ENCODE measurements at regions not wholly inside any gene's neighbourhood (a gene's known extent, or its start where the extent isn't known, plus 50 kb on each side); places are given as distances from the start of the nearest gene placed in this dataset.
"Not testable (repeated sequence)": the region's sequence is repeated elsewhere in the genome, so short reads cannot be mapped to it uniquely, and the experiment has no call there.

DNA sequence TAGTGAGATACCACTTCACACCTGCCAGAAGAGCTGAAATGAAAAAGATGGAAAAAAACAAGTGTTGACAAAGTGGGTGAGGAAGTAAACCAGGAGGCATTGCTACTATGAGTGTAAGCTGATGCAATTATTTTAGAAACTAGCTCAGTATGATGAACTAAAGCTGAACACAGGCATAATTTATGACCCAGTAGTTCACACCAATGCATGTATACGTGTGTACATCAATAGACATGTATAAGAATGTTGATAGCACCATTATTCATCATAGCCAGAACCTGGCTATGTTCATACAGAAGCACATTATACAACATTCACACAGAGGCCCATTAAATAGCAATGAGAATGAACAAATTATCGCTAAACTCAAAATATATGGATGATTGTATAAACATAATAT, 83.1 kb upstream of the SPOPL start:
- H3K9me3 Mint-ChIP-seq, result peaks cover 14% of the 10 kb centered on the region
- TF ChIP-seq, protein P1, sequence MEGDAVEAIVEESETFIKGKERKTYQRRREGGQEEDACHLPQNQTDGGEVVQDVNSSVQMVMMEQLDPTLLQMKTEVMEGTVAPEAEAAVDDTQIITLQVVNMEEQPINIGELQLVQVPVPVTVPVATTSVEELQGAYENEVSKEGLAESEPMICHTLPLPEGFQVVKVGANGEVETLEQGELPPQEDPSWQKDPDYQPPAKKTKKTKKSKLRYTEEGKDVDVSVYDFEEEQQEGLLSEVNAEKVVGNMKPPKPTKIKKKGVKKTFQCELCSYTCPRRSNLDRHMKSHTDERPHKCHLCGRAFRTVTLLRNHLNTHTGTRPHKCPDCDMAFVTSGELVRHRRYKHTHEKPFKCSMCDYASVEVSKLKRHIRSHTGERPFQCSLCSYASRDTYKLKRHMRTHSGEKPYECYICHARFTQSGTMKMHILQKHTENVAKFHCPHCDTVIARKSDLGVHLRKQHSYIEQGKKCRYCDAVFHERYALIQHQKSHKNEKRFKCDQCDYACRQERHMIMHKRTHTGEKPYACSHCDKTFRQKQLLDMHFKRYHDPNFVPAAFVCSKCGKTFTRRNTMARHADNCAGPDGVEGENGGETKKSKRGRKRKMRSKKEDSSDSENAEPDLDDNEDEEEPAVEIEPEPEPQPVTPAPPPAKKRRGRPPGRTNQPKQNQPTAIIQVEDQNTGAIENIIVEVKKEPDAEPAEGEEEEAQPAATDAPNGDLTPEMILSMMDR (IDR thresholded peaks at IDR 0.05), result no peak
- H3K27ac Mint-ChIP-seq, result no peak overlapping the region
- no peak overlapping the region for H3K4me3 Mint-ChIP-seq
- peaks cover 9% of the 10 kb centered on the region for H3K36me3 Mint-ChIP-seq (ENCODE audit: low read depth)
- no peak for DNase-seq
- peaks cover 7% of the 10 kb centered on the region for H3K4me1 Mint-ChIP-seq
- H3K27me3 Mint-ChIP-seq (ENCODE audit: low read depth, poor library complexity), result no peaks in the 10 kb centered on the region

DNA sequence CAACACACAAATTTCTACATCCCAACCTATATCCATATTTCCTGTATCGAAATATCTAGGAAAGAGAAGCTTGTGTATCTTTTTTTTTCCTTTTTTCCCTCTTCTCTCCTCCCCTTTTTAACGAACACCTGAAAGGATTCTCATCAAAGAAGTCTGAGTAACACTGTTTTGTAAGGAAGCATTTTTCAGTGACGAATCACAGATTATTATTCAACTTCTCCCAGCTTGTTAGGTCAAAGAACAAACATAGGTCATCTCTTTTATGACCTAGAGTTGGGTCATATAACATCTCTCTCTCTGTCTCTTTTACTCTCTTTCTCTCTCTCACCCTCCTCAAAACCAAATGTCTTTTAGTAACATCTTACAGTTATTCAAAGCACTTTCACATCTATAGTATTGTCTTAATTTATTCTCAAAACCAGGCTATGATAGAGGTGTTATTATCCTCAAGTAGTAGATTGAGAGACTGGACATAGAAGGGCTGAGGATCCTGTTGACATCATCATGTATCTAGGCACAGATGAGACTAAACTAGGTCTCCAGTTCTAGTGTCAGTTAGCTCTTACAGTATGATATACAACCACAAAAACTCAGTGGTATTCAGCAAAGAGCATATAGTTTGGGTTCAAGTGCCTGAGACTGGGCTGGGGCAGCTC, 80.1 kb upstream of the SPOPL start:
- Mint-ChIP-seq H3K27me3 (ENCODE audit: low read depth, poor library complexity) (no peaks in the 10 kb centered on the region), H3K27ac (peak overlapping the region; percentile 45), H3K4me1 (peaks cover 7% of the 10 kb centered on the region), H3K4me3 (no peak overlapping the region), H3K36me3 (ENCODE audit: low read depth) (peaks cover 2% of the 10 kb centered on the region), H3K9me3 (peaks cover 9% of the 10 kb centered on the region)
- no peak for DNase-seq
- TF ChIP-seq, protein P1 (IDR thresholded peaks at IDR 0.05), result no peak

DNA sequence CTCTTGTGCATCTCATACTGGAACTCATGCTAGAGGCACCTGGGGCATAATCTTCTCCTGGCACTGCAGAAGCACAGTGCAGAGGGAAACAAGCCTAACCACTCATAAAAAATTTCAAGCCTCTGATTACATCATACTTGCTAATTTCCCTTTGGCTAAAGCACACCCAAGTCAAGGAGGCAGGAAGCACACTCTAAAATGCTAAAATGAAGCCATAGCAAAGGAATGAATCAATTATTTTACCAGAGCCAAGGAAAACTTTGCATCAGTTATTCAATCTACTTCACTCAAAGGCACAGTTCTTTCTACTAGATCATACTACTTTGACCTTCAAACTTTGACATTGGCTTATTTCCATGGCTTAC, 79.6 kb upstream of the SPOPL start:
- TF ChIP-seq, protein P1 (IDR thresholded peaks at IDR 0.05), result no peak
- Mint-ChIP-seq H3K9me3 (peaks cover 14% of the 10 kb centered on the region), H3K4me3 (no peak overlapping the region), H3K36me3 (ENCODE audit: low read depth) (peaks cover 7% of the 10 kb centered on the region), H3K27me3 (ENCODE audit: low read depth, poor library complexity) (no peaks in the 10 kb centered on the region), H3K27ac (no peak overlapping the region), H3K4me1 (peaks cover 7% of the 10 kb centered on the region)
- no peak for DNase-seq

DNA sequence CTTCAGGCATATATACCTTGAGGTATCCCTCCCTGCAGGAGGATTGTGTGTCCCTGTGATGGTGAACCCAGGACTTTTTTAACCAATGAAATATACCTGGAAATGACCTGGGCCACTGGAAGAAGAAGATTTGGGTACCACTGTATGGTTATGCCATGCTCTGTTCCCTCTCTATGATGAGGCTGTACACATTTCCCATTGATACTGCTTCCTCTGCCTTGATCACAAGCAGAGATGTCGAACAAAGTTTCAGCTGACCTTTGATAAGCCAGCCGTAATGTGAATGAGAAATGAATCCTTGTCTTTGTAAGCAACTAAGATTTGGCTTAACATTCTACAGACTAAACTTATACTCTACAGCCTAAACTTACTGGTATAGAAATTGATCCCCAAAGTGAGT, 78.4 kb upstream of the SPOPL start:
- DNase-seq, result no peak
- Mint-ChIP-seq H3K9me3 (peaks cover 18% of the 10 kb centered on the region), H3K36me3 (ENCODE audit: low read depth) (peaks cover 7% of the 10 kb centered on the region)

DNA sequence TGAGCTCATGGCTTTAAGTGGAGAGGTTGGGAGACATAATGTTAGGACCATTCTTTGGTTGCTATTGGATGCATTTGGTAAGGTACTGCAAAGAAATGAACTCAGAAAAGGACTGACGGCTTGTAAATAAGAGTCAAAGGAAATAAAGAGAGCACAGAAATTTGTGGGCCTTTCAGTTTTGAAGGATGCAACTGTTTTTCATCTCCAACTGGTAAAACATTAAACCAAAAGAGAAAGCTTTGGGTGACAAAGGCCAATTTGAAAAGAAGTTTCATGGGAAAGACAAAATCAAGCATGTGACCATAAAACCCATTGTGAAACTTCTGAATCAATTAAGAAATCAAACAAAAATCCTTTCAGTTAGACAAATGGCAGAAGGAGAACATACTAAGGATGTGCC, 77.8 kb upstream of the SPOPL start:
- Mint-ChIP-seq H3K9me3 (peaks cover 21% of the 10 kb centered on the region), H3K27me3 (ENCODE audit: low read depth, poor library complexity) (no peaks in the 10 kb centered on the region), H3K36me3 (ENCODE audit: low read depth) (peaks cover 9% of the 10 kb centered on the region), H3K4me3 (no peak overlapping the region), H3K4me1 (peaks cover 7% of the 10 kb centered on the region), H3K27ac (no peak overlapping the region)
- DNase-seq, result no peak
- TF ChIP-seq, protein P1 (IDR thresholded peaks at IDR 0.05), result no peak

More for the DNA sequence above, 78.4 kb upstream of the SPOPL start:
- Mint-ChIP-seq H3K4me1 (peaks cover 7% of the 10 kb centered on the region), H3K4me3 (no peak overlapping the region), H3K27ac (no peak overlapping the region), H3K27me3 (ENCODE audit: low read depth, poor library complexity) (no peaks in the 10 kb centered on the region)
- TF ChIP-seq, protein P1 (IDR thresholded peaks at IDR 0.05), result no peak

DNA sequence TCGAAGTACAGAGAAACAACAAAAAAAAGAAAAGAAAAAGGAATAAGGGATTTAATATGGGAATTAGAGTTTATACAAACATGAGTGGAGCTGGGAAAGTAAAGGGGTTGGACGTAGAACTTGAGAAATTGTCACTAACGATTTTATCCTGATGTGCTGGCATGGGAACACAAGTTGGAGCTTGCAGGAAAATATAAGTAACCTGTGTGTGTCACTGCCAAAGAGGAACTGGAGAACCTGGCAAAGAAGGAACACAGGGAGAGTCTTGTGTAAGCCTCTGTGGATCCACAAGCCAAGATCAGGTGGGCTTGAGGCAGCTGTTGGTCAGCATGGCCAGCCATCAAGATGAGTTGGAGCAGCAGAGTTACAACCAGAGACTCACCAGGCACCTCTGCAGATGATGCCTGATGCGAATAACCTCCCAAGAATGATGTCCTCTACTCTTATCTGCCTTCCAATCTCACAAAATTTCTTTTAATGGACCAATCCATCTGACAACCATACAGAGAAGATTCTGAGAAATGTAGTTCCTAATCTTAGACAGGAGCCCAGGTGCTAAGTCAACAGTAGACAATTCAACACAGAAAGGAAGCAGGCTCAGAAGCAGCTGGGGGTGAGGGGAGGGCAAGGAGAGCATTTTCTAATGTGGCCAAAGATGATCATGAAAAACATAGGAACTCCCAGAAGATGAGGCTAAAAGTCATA, 77.0 kb upstream of the SPOPL start:
- Mint-ChIP-seq H3K9me3 (peaks cover 26% of the 10 kb centered on the region), H3K36me3 (ENCODE audit: low read depth) (peaks cover 12% of the 10 kb centered on the region), H3K4me3 (no peak overlapping the region), H3K27ac (no peak overlapping the region), H3K4me1 (peaks cover 7% of the 10 kb centered on the region), H3K27me3 (ENCODE audit: low read depth, poor library complexity) (no peaks in the 10 kb centered on the region)
- no peak for DNase-seq
- TF ChIP-seq, protein P1 (IDR thresholded peaks at IDR 0.05), result no peak

DNA sequence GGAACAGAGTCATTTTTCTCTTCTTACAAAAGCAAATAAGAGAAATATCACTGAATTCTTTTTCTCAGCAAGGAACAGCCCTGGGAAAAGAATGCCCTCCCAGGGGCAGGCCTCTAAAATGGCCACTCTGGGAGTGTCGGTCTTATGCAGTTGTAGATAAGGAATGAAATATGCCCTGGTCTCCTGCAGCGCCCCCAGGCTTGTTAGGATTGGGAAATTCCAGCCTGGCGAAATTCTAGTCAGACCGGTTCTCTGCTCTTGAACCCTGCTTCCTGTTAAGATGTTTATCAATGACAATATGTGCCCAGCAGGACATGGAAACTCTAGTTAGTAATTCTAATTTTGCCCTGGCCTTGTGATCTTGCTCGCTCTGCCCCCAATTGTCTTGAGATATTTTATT, 75.5 kb upstream of the SPOPL start:
- not testable (repeated sequence) for H3K4me1 Mint-ChIP-seq, DNase-seq, H3K4me3 Mint-ChIP-seq

More for the DNA sequence above, 75.5 kb upstream of the SPOPL start:
- H3K27me3 Mint-ChIP-seq (ENCODE audit: low read depth, poor library complexity); H3K27ac Mint-ChIP-seq: not testable (repeated sequence)
- Mint-ChIP-seq H3K36me3 (ENCODE audit: low read depth) (peaks cover 12% of the 10 kb centered on the region), H3K9me3 (peaks cover 26% of the 10 kb centered on the region)

Measured in nephron progenitor cell (in vitro differentiated cells).